NCI-H2107 treated with DMSO at 0.1 percent for 48 hours (cell line): ENCODE measurements at regions not wholly inside any gene's neighbourhood (a gene's known extent, or its start where the extent isn't known, plus 50 kb on each side); places are given as distances from the start of the nearest gene placed in this dataset.
"Not testable (repeated sequence)": the region's sequence is repeated elsewhere in the genome, so short reads cannot be mapped to it uniquely, and the experiment has no call there.

Source experiments
- DNase-seq: peaks from one replicate; lab custom pipeline; 2025; ENCODE audit not compliant: unreplicated experiment; lab: John Stamatoyannopoulos, UW

- DNase-seq, result no peak
Observed at GRCh38 chr17:64773386-64773835, 111.3 kb upstream of the SMURF2 start.

GRCh38 chr17:64772845-64773299, 110.8 kb upstream of the SMURF2 start:
- DNase-seq, result no peak

- no peak for DNase-seq
Observed at GRCh38 chr17:64771980-64772844, 110.1 kb upstream of the SMURF2 start.

- DNase-seq, result no peak
Observed at GRCh38 chr17:64769712-64770111, 107.6 kb upstream of the SMURF2 start.

- no peak for DNase-seq
Observed at GRCh38 chr17:64767269-64767997, 105.3 kb upstream of the SMURF2 start.

GRCh38 chr17:64765191-64765889, 103.2 kb upstream of the SMURF2 start:
- no peak for DNase-seq

GRCh38 chr17:64750891-64751677, 89.0 kb upstream of the SMURF2 start:
- no peak for DNase-seq

GRCh38 chr17:64750478-64750877, 88.4 kb upstream of the SMURF2 start:
- no peak for DNase-seq

- DNase-seq, result no peak
Observed at GRCh38 chr17:64749306-64749705, 87.2 kb upstream of the SMURF2 start.

- DNase-seq, result no peak
Observed at GRCh38 chr17:64747938-64748540, 85.9 kb upstream of the SMURF2 start.

- no peak for DNase-seq
Observed at GRCh38 chr17:64742326-64742725, 80.2 kb upstream of the SMURF2 start.

GRCh38 chr17:64741916-64742315, 79.8 kb upstream of the SMURF2 start:
- DNase-seq, result not testable (repeated sequence)

GRCh38 chr17:64741038-64741641, 79.0 kb upstream of the SMURF2 start:
- DNase-seq, result no peak

GRCh38 chr17:64739316-64740058, 77.4 kb upstream of the SMURF2 start:
- DNase-seq, result peak; percentile 30

- peak; percentile 22 for DNase-seq
Observed at GRCh38 chr17:64736804-64737492, 74.8 kb upstream of the SMURF2 start.

- DNase-seq, result no peak
Observed at GRCh38 chr17:64732336-64733006, 70.4 kb upstream of the SMURF2 start.

- not testable (repeated sequence) for DNase-seq
Observed at GRCh38 chr17:64730023-64730422, 67.9 kb upstream of the SMURF2 start.

GRCh38 chr17:64729201-64729600, 67.1 kb upstream of the SMURF2 start:
- DNase-seq, result no peak
